HG02973 (cell line): ENCODE measurements at regions not wholly inside any gene's neighbourhood (a gene's known extent, or its start where the extent isn't known, plus 50 kb on each side); places are given as distances from the start of the nearest gene placed in this dataset.
"Not testable (repeated sequence)": the region's sequence is repeated elsewhere in the genome, so short reads cannot be mapped to it uniquely, and the experiment has no call there.

Experiments used
- ATAC-seq: cut with Tn5 transposase; IDR thresholded peaks from one replicate; pipeline ENCODE4 v1.9.1; 2021; ENCODE audit warnings: moderate library complexity; ENCODE audit not compliant: unreplicated experiment

DNA sequence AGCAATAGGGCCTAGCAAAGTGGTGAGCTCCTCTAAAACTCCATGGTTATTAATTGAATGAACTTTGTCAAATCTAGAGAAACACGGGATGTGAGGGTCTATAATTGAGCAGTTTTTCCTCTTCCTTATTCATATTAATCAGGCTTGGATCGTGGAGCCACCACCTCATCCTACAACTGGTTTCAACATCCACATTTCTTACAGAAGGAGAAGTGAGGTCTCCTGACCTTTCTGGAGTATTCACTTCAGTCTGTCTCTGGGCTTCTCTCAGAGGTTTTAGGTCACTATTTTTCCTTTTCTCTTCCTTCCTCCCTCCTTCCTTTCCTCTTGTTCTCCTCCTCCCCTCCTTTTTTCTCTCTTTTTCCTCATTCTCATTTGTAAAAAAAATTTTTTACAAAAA, 177.3 kb upstream of the ACTBL2 start:
- no peak for ATAC-seq

DNA sequence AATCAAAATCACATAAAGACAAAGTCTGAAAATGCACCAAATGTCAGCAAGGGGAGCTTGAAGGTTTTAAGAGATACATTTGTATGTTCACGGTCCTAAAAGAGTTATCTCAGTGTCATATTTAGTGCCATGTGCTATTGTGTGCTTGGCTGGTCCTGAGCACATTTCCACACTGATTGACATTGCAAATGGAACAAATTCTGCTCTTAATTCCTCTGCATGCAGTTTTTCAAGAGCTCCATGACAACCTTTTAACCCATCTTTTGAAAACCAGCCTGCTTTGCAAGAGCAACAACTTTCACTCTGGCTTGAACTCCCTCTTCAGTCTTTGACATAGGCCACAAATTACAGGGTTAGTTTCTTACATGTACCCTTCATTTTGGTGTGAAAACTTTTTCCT, 175.4 kb upstream of the ACTBL2 start:
- no peak for ATAC-seq

GRCh38 chr5:57655228-57655627, 172.6 kb upstream of the ACTBL2 start:
- ATAC-seq = no peak

- ATAC-seq = no peak
Observed at GRCh38 chr5:57653636-57654290, 171.2 kb upstream of the ACTBL2 start.

DNA sequence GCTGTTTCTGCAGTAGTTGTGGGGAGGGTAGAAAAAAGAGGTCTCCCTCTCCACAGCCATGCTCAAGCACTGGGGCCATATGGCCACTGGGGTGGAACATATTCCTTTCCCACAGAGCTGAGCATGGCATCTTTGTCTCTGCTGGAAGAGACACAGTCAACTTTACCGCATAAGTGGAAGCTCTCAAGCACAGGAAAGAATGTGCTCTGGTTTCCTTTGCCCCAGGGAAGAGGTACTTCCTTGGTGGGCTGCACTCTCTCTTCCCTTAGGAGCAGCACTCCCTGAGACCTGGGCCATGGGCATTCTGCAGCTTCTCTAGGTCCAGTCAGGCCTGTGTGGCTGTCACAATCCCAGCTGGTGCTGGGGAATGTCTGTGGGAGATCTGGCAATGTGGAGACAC, 168.5 kb upstream of the ACTBL2 start:
- no peak for ATAC-seq

GRCh38 chr5:57650360-57651069, 167.9 kb upstream of the ACTBL2 start:
- peak; percentile 96 for ATAC-seq

DNA sequence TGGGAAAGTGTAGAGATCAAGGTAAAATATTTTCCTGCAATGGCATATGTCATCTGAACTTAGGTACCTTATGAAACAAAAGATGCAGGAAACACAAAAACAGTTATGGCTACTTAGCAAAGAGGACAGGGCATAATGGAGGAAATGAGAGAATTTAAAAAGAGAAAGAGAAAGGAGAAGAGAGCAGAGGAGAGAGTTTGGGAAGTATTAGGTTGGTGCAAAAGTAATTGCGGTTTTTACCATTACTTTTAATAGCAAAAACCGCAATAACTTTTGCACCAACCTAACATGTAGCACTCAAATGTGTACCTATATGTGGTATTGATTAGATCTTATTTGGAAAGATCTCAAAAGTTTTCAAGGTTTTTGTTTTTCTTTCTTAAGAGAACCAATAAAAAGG, 160.1 kb upstream of the ACTBL2 start:
- ATAC-seq = no peak

GRCh38 chr5:57642066-57642465, 159.5 kb upstream of the ACTBL2 start:
- no peak for ATAC-seq

- ATAC-seq = no peak
Observed at GRCh38 chr5:57635146-57635777, 152.7 kb upstream of the ACTBL2 start.

DNA sequence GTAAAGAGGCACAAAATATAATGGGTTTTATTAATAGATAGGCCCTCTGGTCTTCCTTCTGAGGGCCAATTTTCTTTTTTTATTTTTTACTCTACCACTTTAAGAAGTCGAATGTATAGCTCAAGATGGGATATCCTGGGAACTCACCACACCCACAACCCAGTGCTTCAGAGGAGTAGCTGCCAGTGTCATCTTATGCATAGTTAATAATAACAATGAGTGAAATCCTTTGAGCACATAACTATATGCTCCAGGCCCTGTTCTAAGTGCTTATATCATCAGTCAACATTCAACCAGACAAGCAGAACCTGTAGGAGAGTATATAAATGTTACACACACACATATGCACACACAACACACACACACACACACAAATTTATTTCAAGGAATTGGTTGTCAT, 150.3 kb upstream of the ACTBL2 start:
- no peak for ATAC-seq

DNA sequence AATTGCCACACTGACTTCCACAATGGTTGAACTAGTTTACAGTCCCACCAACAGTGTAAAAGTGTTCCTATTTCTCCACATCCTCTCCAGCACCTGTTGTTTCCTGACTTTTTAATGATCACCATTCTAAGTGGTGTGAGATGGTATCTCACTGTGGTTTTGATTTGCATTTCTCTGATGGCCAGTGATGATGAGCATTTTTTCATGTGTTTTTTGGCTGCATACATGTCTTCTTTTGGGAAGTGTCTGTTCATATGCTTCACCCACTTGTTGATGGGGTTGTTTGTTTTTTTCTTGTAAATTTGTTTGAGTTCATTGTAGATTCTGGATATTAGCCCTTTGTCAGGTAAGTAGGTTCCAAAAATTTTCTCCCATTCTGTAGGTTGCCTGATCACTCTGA, 148.5 kb upstream of the ACTBL2 start:
- ATAC-seq = not testable (repeated sequence)

- ATAC-seq = no peak
Observed at GRCh38 chr5:57627661-57628060, 145.1 kb upstream of the ACTBL2 start.

DNA sequence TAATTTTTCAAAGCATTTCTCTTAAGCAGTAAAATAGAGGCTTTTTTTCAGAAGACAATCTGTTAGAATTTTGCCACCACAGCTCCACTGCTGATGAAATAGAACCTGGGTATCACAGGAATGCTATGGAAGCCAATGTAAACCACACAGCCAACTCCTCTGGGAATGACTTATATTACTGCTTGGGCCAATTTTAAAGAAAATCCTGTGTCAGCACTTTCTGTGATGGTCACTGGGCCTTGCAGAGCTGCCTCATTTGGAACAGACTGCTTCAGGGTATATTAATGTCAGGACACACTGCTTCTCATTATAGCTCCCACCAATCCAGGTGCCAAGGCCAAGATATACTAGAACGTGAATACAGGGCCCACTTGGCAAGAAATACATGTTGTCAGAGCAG, 144.1 kb upstream of the ACTBL2 start:
- no peak for ATAC-seq

DNA sequence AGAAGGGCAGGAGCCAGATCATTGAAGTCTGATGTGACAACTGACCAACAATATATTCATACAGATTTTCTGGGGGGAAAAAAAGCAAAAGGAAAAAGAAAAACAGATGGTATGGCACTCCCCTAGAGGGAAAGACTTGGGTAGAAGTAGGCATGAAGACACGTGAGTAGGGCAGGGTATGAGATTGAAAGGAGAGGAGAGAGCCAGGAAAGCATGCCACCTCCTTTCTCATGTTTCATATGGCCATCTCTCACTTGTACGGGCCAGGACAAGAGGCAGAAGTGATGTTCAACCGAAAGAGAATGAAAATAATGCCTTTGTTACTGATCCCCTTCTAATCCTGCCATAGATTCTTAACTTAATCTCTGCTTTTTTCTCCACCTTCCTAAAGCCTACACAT, 139.0 kb upstream of the ACTBL2 start:
- ATAC-seq = no peak

DNA sequence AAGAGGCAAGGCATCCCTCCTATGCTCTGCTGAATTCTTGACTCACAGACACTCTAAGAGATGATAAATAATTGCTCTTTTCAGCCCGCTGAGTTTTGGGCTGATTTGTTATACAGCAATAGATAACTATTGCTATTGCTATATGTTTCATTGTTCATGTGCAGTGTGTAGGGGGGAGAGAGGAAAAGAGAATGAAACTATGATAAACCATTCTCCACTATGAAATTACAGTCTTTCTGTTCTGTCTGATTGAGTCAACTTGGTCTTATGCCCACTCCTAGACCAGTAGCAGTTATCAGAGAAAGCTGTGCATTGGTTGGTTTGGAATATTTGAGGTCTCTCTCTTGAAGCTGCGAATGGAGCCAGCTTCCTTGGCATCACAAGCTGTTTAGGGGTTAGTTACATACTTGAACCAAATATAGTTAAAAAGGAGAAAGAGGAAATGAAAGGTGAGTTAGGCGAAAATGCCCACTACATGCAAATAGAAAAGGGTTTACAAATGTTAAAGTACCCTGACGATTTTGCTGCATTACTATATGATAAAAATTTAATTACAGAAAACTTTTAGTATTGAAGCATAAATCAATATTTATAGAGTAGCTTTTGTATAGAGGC, 136.3 kb upstream of the ACTBL2 start:
- no peak for ATAC-seq

DNA sequence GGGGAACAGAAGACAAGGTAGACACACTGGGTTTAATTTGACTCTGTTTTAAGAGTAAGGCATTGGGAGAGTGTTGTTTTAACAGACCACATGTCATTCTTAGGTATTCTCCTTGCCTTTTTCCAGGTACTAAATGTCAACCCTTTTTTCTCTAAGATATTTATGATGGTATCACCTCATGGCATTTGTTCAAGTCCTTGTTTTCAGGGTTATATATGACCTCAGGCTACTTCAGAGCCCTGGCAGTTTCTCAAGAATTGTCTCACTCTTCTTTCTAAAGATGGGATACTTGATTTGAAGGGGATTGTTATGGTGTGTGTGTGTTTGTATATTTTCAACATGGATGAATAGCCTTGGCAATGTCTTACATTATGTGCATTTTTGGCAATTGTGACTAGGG, 131.1 kb upstream of the ACTBL2 start:
- no peak for ATAC-seq

- ATAC-seq = no peak
Observed at GRCh38 chr5:57611177-57611576, 128.6 kb upstream of the ACTBL2 start.

DNA sequence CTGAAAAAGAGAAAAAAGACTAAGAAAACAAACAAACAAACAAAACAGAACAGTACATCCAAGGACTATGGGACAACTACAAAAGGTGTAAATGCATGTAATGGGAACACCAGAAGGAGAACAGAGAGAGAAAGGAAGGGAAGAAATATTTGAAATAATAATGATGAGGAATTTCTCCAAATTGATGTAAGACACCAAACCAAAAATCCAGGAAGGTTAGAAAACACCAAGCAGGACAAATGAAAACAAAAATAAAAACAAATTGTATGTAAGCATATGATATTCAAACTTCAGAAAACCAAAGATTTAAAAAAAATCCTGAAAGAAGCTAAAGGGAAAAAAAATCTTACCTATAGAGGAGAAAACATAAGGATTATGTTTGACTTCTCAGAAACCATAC, 125.9 kb upstream of the ACTBL2 start:
- no peak for ATAC-seq

DNA sequence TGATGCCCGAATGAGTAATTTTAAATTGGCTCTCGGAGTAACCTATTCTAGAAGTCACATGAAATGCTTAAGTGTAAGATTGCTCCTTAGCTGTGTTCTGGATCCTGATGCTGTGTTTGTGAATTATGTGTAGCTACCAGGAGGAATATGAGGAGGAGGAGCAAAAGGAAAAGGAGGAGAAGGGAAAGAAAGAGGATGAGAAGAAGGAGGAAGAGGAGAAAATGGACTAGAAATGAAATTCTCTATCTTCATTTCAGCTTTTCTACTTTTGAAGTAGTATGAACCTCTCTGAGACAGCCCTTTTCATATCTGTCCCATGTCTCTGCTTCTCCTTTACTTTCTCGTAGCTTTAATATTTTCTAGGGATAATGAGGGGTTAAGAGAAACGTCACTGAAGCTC, 119.4 kb upstream of the ACTBL2 start:
- no peak for ATAC-seq

DNA sequence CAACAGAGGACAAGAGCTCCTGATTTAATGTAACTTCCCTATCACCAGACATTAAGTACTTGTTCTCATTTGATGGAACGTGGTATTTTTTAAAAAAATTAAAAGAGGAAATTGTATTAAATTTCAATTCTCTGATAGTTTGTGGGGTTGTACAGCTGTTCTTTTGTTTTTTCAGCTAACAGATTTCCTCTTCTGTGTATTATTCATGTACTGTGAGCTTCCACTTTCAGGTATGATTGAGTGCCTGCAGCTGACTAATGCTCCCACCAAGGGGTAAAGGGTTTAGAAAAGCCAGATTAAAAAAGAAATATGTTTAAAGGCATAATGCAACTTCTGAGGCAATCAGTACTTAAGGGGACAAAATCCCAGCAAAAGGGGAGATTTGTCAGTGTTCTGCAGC, 117.7 kb upstream of the ACTBL2 start:
- ATAC-seq = no peak

- ATAC-seq = no peak
Observed at GRCh38 chr5:57598756-57599155, 116.1 kb upstream of the ACTBL2 start.

- no peak for ATAC-seq
Observed at GRCh38 chr5:57598097-57598496, 115.5 kb upstream of the ACTBL2 start.
